ENCODE measurements at regions not wholly inside any gene's neighbourhood (a gene's known extent, or its start where the extent isn't known, plus 50 kb on each side); places are given as distances from the start of the nearest gene placed in this dataset.

DNA sequence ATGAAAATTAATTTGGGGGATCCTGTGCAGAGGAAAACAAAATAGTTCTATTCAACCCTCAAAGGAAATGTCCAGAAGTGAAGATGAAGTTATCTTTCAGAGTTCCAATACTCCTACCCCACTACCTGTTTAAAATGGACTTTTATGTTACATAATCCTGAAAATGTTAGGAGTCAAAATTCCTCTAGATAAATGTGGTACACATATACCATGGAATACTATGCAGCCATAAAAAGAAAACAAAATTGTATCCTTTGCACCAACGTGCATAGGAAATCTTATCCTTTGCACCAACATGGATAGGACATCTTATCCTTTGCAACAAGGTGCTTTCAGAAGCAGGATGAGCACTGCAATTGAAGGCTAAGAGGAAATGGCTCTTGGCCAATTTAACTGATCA lies 245.2 kb downstream of the LTN1 start:
- Histone ChIP-seq H3K27me3 (ENCODE audit: control insufficient read depth, low read length) (no peaks in the 10 kb centered on the region), H3K79me2 (ENCODE audit: control insufficient read depth, low read length) (no peaks in the 10 kb centered on the region), H3K4me2 (ENCODE audit: low read length) (no peak overlapping the region), H3K9me2 (replicated peaks; ENCODE audit: control insufficient read depth, low read length) (no peaks in the 10 kb centered on the region), H3K27ac (ENCODE audit: low read depth, low read length) (no peak overlapping the region), H3K9me3 (ENCODE audit: control insufficient read depth, insufficient read depth, low read length) (no peaks in the 10 kb centered on the region), H4K20me1 (ENCODE audit: control insufficient read depth, insufficient read depth, low read depth, low read length) (no peaks in the 10 kb centered on the region), H3K4me3 (ENCODE audit: low read length) (no peak overlapping the region), H3F3A (ENCODE audit: control insufficient read depth, insufficient read depth) (no peaks in the 10 kb centered on the region), H3K4me1 (ENCODE audit: control insufficient read depth, low read length) (peaks cover 6% of the 10 kb centered on the region), H3K36me3 (ENCODE audit: control insufficient read depth, low read length) (no peaks in the 10 kb centered on the region)
- TF ChIP-seq, protein P1, sequence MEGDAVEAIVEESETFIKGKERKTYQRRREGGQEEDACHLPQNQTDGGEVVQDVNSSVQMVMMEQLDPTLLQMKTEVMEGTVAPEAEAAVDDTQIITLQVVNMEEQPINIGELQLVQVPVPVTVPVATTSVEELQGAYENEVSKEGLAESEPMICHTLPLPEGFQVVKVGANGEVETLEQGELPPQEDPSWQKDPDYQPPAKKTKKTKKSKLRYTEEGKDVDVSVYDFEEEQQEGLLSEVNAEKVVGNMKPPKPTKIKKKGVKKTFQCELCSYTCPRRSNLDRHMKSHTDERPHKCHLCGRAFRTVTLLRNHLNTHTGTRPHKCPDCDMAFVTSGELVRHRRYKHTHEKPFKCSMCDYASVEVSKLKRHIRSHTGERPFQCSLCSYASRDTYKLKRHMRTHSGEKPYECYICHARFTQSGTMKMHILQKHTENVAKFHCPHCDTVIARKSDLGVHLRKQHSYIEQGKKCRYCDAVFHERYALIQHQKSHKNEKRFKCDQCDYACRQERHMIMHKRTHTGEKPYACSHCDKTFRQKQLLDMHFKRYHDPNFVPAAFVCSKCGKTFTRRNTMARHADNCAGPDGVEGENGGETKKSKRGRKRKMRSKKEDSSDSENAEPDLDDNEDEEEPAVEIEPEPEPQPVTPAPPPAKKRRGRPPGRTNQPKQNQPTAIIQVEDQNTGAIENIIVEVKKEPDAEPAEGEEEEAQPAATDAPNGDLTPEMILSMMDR (IDR thresholded peaks at IDR 0.05; ENCODE audit: low read depth, low read length, poor library complexity, severe bottlenecking), result no peak
- TF ChIP-seq EZH2phosphoT487 (IDR thresholded peaks at IDR 0.05; ENCODE audit: borderline replicate concordance, low read length), result no peak

DNA sequence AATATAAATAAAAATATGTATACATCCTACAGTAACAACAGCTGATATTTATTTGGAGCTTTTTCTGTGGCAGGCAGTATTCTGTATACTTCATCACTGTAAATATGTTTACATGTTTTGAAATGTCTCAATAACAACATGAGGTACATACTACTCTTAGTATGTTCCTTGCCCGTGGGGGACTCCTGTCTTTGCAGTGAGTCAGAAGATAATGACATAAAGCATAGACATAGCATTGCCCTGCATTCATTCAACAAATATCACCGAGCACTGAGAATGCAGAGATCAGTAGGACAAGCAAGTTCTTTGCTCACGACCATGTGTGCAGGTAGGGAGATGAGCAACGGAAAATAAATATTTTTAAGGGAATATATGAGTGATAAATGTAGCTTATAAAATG lies 246.5 kb downstream of the LTN1 start:
- Histone ChIP-seq H3K27me3 (ENCODE audit: control insufficient read depth, low read length) (no peaks in the 10 kb centered on the region), H3K9me3 (ENCODE audit: control insufficient read depth, insufficient read depth, low read length) (no peaks in the 10 kb centered on the region), H3K27ac (ENCODE audit: low read depth, low read length) (no peak overlapping the region), H3K36me3 (ENCODE audit: control insufficient read depth, low read length) (no peaks in the 10 kb centered on the region), H3K4me2 (ENCODE audit: low read length) (no peak overlapping the region), H3K9me2 (replicated peaks; ENCODE audit: control insufficient read depth, low read length) (no peaks in the 10 kb centered on the region), H3K79me2 (ENCODE audit: control insufficient read depth, low read length) (no peaks in the 10 kb centered on the region), H3K4me1 (ENCODE audit: control insufficient read depth, low read length) (peaks cover 6% of the 10 kb centered on the region), H3K4me3 (ENCODE audit: low read length) (no peak overlapping the region), H3F3A (ENCODE audit: control insufficient read depth, insufficient read depth) (no peaks in the 10 kb centered on the region), H4K20me1 (ENCODE audit: control insufficient read depth, insufficient read depth, low read depth, low read length) (no peaks in the 10 kb centered on the region)
- TF ChIP-seq, protein P1 (IDR thresholded peaks at IDR 0.05; ENCODE audit: low read depth, low read length, poor library complexity, severe bottlenecking), result no peak
- TF ChIP-seq EZH2phosphoT487 (IDR thresholded peaks at IDR 0.05; ENCODE audit: borderline replicate concordance, low read length), result no peak

DNA sequence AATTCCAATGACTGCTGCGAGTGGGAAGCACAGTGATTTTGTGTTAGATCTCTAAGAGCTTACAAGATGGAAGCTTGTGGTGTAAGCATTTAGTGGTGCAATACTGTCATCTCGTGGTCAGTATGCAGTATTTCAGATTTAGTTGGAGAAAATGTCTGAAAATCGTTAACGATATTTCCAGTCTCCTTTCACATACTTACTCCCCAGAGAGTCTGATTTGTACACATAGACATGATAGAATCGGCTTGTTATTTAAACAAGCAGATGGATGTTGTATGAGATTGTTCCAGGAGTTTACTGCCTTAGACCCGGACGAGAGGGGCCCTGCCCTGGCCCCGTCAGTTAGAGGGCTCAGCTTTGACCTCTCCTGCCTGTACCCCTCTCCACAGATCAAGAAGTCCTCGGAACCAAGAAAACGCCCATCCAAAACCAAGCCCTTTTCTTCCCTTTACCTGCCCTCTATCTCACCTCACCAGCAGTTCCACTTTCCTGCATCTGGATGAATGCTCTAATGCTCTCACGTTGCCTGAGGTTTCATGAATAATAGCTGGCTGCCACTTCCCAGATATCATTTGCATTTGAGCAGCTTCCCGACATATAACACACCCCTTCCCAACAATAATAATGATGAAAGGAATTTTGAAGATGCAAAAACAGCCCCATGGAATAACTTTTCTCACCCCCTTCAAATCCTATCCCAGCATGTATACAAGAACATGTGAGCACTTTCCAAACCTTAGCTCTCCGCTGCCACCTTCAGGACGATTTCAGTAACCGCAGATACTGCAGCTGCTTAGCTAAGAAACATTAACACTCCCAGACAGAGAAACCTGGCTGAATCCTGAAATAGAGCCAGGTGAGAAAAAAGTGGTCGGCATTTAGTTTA lies 247.3 kb downstream of the LTN1 start:
- Histone ChIP-seq H3K79me2 (ENCODE audit: control insufficient read depth, low read length) (no peaks in the 10 kb centered on the region), H3K4me1 (ENCODE audit: control insufficient read depth, low read length) (peaks cover 6% of the 10 kb centered on the region), H3K9me2 (replicated peaks; ENCODE audit: control insufficient read depth, low read length) (no peaks in the 10 kb centered on the region), H3K36me3 (ENCODE audit: control insufficient read depth, low read length) (no peaks in the 10 kb centered on the region), H3F3A (ENCODE audit: control insufficient read depth, insufficient read depth) (no peaks in the 10 kb centered on the region), H3K9me3 (ENCODE audit: control insufficient read depth, insufficient read depth, low read length) (no peaks in the 10 kb centered on the region), H3K4me2 (ENCODE audit: low read length) (peak overlapping the region; percentile 84), H4K20me1 (ENCODE audit: control insufficient read depth, insufficient read depth, low read depth, low read length) (no peaks in the 10 kb centered on the region), H3K27ac (ENCODE audit: low read depth, low read length) (no peak overlapping the region), H3K27me3 (ENCODE audit: control insufficient read depth, low read length) (no peaks in the 10 kb centered on the region), H3K4me3 (ENCODE audit: low read length) (peak overlapping the region; percentile 67)
- TF ChIP-seq, protein P1 (IDR thresholded peaks at IDR 0.05; ENCODE audit: low read depth, low read length, poor library complexity, severe bottlenecking), result peak; percentile 78
- TF ChIP-seq EZH2phosphoT487 (IDR thresholded peaks at IDR 0.05; ENCODE audit: borderline replicate concordance, low read length), result no peak
